SK-N-SH treated with all-trans-retinoic acid at 6 μM for 48 hours (cell line): ENCODE measurements at regions not wholly inside any gene's neighbourhood (a gene's known extent, or its start where the extent isn't known, plus 50 kb on each side); places are given as distances from the start of the nearest gene placed in this dataset.

Experiments
- ATAC-seq: fragments of 200-7000 bp; cut with Tn5 transposase; 3 replicates; pipeline ENCODE4 v1.9.1; 2020; ENCODE audit warnings: mild to moderate bottlenecking, moderate library complexity
- ARNTL ChIP-seq: fragments of 450-650 bp; formaldehyde crosslinking; IDR thresholded peaks from 2 replicates; pipeline ENCODE4 v1.5.0; 2020; ENCODE audit warnings: low read depth, mild to moderate bottlenecking, moderate library complexity, borderline replicate concordance
- BACH2 ChIP-seq: fragments of 250-450 bp; sonication (Bioruptor Pico); IDR thresholded peaks from 2 replicates; pipeline ENCODE4 v1.9.0; 2021; ENCODE audit warnings: mild to moderate bottlenecking, borderline replicate concordance
- CSDC2 ChIP-seq: fragments of 250-450 bp; sonication (Bioruptor Pico); IDR thresholded peaks from 2 replicates; pipeline ENCODE4 v1.5.0; 2020; ENCODE audit warnings: mild to moderate bottlenecking, moderate library complexity
- ESRRG ChIP-seq: fragments of 250-450 bp; sonication (Bioruptor Pico); IDR thresholded peaks from 2 replicates; pipeline ENCODE4 v1.6.1; 2021; ENCODE audit warnings: mild to moderate bottlenecking
- GLIS3 ChIP-seq: fragments of 250-450 bp; sonication (Bioruptor Pico); IDR thresholded peaks from 2 replicates; pipeline ENCODE4 v1.5.0; 2020; ENCODE audit warnings: mild to moderate bottlenecking, moderate library complexity
- ISL1 ChIP-seq: fragments of 250-450 bp; sonication (Bioruptor Pico); IDR thresholded peaks from 2 replicates; pipeline ENCODE4 v2.1.2; 2022; ENCODE audit warnings: mild to moderate bottlenecking, moderate library complexity
- OSR1 ChIP-seq: fragments of 250-450 bp; sonication (Bioruptor Pico); IDR thresholded peaks from 2 replicates; pipeline ENCODE4 v1.8.0; 2022; ENCODE audit warnings: moderate library complexity, mild to moderate bottlenecking, inconsistent platforms
- PPARA ChIP-seq: fragments of 250-450 bp; sonication (Bioruptor Pico); IDR thresholded peaks from 2 replicates; pipeline ENCODE4 v1.5.0; 2020; ENCODE audit warnings: mild to moderate bottlenecking, borderline replicate concordance
- RARB ChIP-seq: fragments of 250-450 bp; sonication (Bioruptor Pico); IDR thresholded peaks from 2 replicates; pipeline ENCODE4 v1.8.0; 2021; ENCODE audit warnings: mild to moderate bottlenecking, moderate library complexity
- TCF4 ChIP-seq: fragments of 250-450 bp; sonication (Bioruptor Pico); IDR thresholded peaks from 2 replicates; pipeline ENCODE4 v1.8.0; 2021; ENCODE audit warnings: mild to moderate bottlenecking, moderate library complexity, borderline replicate concordance
- TOX ChIP-seq: fragments of 250-450 bp; sonication (Bioruptor Pico); IDR thresholded peaks from 2 replicates; pipeline ENCODE4 v1.8.0; 2021; ENCODE audit warnings: mild to moderate bottlenecking, moderate library complexity, borderline replicate concordance
- ZC3H10 ChIP-seq: fragments of 250-450 bp; sonication (Bioruptor Pico); IDR thresholded peaks from 2 replicates; pipeline ENCODE4 v1.5.1; 2021; ENCODE audit warnings: mild to moderate bottlenecking, moderate library complexity
- ZFP3 ChIP-seq: fragments of 250-450 bp; sonication (Bioruptor Pico); IDR thresholded peaks from 2 replicates; pipeline ENCODE4 v1.5.0; 2020; ENCODE audit warnings: mild to moderate bottlenecking, moderate library complexity
- ZFP30 ChIP-seq: fragments of 450-650 bp; formaldehyde crosslinking; IDR thresholded peaks from 2 replicates; pipeline ENCODE4 v1.5.0; 2022; ENCODE audit warnings: mild to moderate bottlenecking, moderate library complexity
- ZNF565 ChIP-seq: fragments of 450-650 bp; formaldehyde crosslinking; conservative IDR thresholded peaks from 2 replicates; pipeline ENCODE4 v1.5.0; 2020; ENCODE audit warnings: low read depth, mild to moderate bottlenecking, moderate library complexity
- ZNF8 ChIP-seq: fragments of 450-650 bp; formaldehyde crosslinking; IDR thresholded peaks from 2 replicates; pipeline ENCODE4 v1.5.0; 2020; ENCODE audit warnings: mild to moderate bottlenecking, moderate library complexity
- TF ChIP-seq, protein P1 (sequence below): fragments of 250-450 bp; sonication (Bioruptor Pico); IDR thresholded peaks from 2 replicates; pipeline ENCODE4 v1.8.0; 2020; ENCODE audit warnings: mild to moderate bottlenecking, moderate library complexity, borderline replicate concordance
- TF ChIP-seq, protein P2 (sequence below): fragments of 250-450 bp; sonication (Bioruptor Pico); IDR thresholded peaks from 2 replicates; pipeline ENCODE4 v1.5.0; 2020; ENCODE audit warnings: mild to moderate bottlenecking, moderate library complexity
- TF ChIP-seq, protein P3 (sequence below): fragments of 250-450 bp; sonication (Bioruptor Pico); IDR thresholded peaks from 2 replicates; pipeline ENCODE4 v1.8.0; 2021; ENCODE audit warnings: low read depth, mild to moderate bottlenecking, moderate library complexity, borderline replicate concordance
- TF ChIP-seq, protein P4 (sequence below): fragments of 250-450 bp; sonication (Bioruptor Pico); IDR thresholded peaks from 2 replicates; pipeline ENCODE4 v1.5.1; 2020; ENCODE audit warnings: low read depth, mild to moderate bottlenecking, moderate library complexity

DNA sequence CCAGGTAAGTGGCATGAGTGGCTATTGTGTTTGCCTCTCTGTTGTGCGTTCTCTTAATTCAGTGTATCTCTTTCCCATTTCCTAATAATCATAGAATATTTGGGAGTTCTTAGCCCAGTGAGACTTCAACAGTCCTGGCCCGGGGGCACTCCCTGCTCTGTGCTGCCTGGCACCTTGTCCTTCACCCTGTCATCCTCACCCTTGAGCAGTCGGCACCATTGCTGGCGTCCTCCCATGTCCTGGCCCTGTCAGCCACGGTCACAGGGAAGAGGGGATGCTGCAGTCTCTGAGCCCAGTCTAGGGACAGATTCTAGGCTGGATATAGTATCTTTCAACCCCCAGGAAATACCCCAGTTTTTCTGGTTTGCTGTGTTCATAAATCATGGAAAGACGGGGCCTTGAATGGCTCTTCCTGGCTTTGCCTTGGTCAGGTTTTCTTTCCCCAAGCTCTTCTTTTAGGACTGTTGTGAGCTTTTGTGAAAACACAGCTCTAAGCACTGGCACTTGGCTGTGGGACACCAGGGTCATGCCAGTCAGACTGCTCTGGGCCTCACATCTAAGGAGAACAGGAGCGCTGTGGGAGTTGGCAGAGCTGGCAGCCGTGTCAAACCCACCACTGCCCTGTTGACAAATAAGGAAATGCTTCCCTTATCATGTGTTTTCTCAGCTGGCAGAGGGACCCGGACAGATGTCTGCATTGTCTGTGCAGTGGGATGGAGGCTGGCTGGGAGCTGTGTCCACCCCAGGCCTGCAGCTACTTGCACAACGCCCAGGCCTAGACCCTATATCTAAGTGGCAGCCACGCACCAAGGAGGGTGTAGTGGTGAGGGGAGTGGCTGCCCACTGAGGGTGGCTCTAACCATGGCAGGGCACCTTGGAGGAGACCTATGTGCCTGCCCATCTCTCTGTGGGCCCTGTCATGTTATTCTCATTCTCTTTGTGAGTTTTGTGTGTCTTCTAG, 378.6 kb downstream of the ICE1 start:
- TF ChIP-seq BACH2 (CRISPR knock-in tag): no peak
- TF ChIP-seq ZC3H10: no peak
- TF ChIP-seq TCF4 (CRISPR knock-in tag): no peak
- TF ChIP-seq ZFP30 (CRISPR knock-in tag): no peak
- TF ChIP-seq OSR1 (CRISPR knock-in tag): no peak
- TF ChIP-seq, protein P1, sequence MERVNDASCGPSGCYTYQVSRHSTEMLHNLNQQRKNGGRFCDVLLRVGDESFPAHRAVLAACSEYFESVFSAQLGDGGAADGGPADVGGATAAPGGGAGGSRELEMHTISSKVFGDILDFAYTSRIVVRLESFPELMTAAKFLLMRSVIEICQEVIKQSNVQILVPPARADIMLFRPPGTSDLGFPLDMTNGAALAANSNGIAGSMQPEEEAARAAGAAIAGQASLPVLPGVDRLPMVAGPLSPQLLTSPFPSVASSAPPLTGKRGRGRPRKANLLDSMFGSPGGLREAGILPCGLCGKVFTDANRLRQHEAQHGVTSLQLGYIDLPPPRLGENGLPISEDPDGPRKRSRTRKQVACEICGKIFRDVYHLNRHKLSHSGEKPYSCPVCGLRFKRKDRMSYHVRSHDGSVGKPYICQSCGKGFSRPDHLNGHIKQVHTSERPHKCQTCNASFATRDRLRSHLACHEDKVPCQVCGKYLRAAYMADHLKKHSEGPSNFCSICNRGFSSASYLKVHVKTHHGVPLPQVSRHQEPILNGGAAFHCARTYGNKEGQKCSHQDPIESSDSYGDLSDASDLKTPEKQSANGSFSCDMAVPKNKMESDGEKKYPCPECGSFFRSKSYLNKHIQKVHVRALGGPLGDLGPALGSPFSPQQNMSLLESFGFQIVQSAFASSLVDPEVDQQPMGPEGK (CRISPR knock-in tag): no peak
- TF ChIP-seq, protein P2, sequence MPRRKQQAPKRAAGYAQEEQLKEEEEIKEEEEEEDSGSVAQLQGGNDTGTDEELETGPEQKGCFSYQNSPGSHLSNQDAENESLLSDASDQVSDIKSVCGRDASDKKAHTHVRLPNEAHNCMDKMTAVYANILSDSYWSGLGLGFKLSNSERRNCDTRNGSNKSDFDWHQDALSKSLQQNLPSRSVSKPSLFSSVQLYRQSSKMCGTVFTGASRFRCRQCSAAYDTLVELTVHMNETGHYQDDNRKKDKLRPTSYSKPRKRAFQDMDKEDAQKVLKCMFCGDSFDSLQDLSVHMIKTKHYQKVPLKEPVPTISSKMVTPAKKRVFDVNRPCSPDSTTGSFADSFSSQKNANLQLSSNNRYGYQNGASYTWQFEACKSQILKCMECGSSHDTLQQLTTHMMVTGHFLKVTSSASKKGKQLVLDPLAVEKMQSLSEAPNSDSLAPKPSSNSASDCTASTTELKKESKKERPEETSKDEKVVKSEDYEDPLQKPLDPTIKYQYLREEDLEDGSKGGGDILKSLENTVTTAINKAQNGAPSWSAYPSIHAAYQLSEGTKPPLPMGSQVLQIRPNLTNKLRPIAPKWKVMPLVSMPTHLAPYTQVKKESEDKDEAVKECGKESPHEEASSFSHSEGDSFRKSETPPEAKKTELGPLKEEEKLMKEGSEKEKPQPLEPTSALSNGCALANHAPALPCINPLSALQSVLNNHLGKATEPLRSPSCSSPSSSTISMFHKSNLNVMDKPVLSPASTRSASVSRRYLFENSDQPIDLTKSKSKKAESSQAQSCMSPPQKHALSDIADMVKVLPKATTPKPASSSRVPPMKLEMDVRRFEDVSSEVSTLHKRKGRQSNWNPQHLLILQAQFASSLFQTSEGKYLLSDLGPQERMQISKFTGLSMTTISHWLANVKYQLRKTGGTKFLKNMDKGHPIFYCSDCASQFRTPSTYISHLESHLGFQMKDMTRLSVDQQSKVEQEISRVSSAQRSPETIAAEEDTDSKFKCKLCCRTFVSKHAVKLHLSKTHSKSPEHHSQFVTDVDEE (CRISPR knock-in tag): no peak
- ATAC-seq: no peak

DNA sequence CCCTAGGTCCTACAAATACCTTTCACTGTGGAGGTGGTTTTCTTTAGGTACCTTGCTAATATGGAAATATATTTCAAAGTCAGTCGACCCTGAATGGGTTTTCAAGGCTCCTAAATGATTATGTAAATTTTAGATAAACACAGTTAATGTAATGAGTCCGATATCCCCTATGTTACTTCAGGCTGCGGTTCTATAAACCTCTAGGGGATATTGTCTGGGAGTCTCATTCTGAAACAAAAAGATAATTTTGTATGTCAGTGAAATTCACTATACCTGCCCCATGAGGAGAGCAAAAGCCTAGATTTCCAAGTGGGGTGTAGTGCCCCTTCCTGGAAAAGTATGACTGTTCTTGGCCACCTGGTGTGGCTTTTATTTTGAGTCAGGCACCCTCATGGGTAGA, 377.3 kb downstream of the ICE1 start:
- no peak for ATAC-seq

DNA sequence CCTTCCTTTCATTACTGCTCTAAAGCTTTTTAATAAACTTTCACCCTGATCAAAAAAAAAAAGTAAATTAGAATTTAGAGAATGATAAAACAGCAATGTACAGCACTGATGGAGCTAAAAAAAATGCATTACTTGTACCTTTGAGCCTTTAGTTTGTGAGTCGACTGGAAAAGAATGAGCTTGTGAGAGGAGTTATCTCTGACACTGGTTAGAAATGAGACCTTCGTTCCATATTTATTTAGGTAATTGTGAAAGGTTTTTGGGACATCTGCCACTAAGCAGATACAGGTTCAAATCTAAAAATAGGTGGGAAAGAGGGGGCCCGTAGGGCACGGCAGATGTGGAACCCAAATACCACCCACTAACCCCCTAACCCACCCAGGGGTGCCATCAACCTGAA, 376.8 kb downstream of the ICE1 start:
- no peak for ATAC-seq
- TF ChIP-seq CSDC2 (CRISPR knock-in tag) (no peak), ISL1 (CRISPR knock-in tag) (no peak), BACH2 (CRISPR knock-in tag) (no peak), GLIS3 (CRISPR knock-in tag) (no peak), TOX (CRISPR knock-in tag) (no peak), ESRRG (CRISPR knock-in tag) (no peak), ARNTL (CRISPR knock-in tag) (no peak), ZNF8 (CRISPR knock-in tag) (no peak), ZFP3 (CRISPR knock-in tag) (no peak)
- TF ChIP-seq, protein P3, sequence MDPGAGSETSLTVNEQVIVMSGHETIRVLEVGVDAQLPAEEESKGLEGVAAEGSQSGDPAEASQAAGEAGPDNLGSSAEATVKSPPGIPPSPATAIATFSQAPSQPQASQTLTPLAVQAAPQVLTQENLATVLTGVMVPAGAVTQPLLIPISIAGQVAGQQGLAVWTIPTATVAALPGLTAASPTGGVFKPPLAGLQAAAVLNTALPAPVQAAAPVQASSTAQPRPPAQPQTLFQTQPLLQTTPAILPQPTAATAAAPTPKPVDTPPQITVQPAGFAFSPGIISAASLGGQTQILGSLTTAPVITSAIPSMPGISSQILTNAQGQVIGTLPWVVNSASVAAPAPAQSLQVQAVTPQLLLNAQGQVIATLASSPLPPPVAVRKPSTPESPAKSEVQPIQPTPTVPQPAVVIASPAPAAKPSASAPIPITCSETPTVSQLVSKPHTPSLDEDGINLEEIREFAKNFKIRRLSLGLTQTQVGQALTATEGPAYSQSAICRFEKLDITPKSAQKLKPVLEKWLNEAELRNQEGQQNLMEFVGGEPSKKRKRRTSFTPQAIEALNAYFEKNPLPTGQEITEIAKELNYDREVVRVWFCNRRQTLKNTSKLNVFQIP (CRISPR knock-in tag): no peak
- TF ChIP-seq, protein P2 (CRISPR knock-in tag): no peak

More for the DNA sequence above, 377.3 kb downstream of the ICE1 start:
- TF ChIP-seq ZFP30 (CRISPR knock-in tag) (no peak), PPARA (CRISPR knock-in tag) (no peak), BACH2 (CRISPR knock-in tag) (no peak), ARNTL (CRISPR knock-in tag) (no peak), ZFP3 (CRISPR knock-in tag) (no peak), ZC3H10 (no peak), ESRRG (CRISPR knock-in tag) (no peak), RARB (CRISPR knock-in tag) (no peak), TCF4 (CRISPR knock-in tag) (no peak), GLIS3 (CRISPR knock-in tag) (no peak), CSDC2 (CRISPR knock-in tag) (no peak), ZNF8 (CRISPR knock-in tag) (no peak), ZNF565 (CRISPR knock-in tag) (no peak)
- TF ChIP-seq, protein P3 (CRISPR knock-in tag): no peak
- TF ChIP-seq, protein P4, sequence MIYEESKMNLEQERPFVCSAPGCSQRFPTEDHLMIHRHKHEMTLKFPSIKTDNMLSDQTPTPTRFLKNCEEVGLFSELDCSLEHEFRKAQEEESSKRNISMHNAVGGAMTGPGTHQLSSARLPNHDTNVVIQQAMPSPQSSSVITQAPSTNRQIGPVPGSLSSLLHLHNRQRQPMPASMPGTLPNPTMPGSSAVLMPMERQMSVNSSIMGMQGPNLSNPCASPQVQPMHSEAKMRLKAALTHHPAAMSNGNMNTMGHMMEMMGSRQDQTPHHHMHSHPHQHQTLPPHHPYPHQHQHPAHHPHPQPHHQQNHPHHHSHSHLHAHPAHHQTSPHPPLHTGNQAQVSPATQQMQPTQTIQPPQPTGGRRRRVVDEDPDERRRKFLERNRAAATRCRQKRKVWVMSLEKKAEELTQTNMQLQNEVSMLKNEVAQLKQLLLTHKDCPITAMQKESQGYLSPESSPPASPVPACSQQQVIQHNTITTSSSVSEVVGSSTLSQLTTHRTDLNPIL (CRISPR knock-in tag): no peak
